Pulmonary artery endothelial cell (primary cell): ENCODE measurements at regions not wholly inside any gene's neighbourhood (a gene's known extent, or its start where the extent isn't known, plus 50 kb on each side); places are given as distances from the start of the nearest gene placed in this dataset.

Experiments
- DNase-seq: peaks from one replicate; pipeline ENCODE4 v3.0.0-alpha.2; 2011; ENCODE audit warnings: low read depth, low spot score

DNA sequence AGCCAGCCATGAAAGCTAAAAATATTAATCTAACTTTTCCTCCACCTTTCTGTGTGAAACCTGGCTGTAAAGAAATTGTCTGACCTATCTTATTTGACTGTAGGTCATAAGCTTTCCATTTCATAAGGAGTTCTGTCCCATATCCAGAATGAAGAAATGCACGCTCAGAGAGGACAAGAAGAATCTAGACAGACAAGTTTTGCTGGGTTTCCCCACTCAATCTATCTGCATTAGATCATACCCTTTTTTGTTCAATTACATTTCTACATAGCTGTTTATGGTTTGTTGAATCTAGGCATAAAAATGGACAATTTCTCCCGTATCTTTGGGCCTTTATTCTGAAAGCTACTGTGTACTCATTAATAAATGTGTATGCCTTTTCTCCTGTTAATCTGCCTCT lies 1495.1 kb downstream of the C4orf33 start:
- no peak for DNase-seq

GRCh38 chr4:130600706-130601105 lies 1504.8 kb downstream of the C4orf33 start:
- no peak for DNase-seq

- DNase-seq, result no peak
Measured at GRCh38 chr4:130603043-130603442, 1507.1 kb downstream of the C4orf33 start.

DNA sequence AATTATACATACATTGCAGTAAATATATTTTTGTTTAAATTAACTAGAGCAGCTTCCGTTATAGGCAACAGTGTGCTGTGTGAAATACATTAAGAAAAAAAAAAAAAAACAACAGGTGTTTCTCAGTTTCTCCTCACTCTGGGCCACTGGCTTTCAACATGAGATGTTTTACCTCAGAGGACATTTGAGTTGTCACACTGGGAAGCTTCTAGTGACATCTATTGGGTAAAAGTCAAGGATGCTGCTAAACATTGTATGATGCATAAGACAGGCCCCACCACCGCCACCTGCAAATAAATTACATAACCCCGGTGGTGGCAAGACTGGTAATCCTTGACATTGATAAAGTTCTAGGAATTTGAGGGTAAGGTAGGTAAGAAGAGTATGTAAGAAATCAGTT lies 1512.2 kb downstream of the C4orf33 start:
- DNase-seq, result no peak

- DNase-seq, result no peak
Measured at GRCh38 chr4:130628531-130628930, 1532.6 kb downstream of the C4orf33 start.

GRCh38 chr4:130632731-130633604 lies 1537.0 kb downstream of the C4orf33 start:
- no peak for DNase-seq

DNA sequence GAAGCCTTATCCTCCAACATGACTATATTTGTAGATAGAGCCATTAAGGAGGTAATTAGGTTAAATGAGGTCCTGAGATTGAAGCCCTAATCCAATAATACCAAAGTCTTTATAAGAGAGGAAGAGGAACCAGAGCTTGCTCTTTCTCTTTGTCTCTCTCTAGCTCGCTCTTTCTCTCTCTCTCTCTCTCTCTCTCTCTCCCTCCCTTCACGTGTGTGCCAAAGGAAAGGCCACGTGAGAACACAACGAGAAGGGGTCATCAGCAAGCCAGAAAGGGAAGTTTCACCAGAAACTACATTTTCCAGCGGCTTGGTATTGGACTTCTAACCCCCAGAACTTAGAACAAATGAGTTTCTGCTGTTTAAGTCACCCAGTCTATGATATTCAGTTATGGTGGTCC lies 1540.5 kb downstream of the C4orf33 start:
- DNase-seq, result no peak

GRCh38 chr4:130640592-130640991 lies 1544.6 kb downstream of the C4orf33 start:
- DNase-seq, result no peak

- DNase-seq, result no peak
Measured at GRCh38 chr4:130646886-130647285, 1550.9 kb downstream of the C4orf33 start.

GRCh38 chr4:130648570-130648969 lies 1552.6 kb downstream of the C4orf33 start:
- no peak for DNase-seq

DNA sequence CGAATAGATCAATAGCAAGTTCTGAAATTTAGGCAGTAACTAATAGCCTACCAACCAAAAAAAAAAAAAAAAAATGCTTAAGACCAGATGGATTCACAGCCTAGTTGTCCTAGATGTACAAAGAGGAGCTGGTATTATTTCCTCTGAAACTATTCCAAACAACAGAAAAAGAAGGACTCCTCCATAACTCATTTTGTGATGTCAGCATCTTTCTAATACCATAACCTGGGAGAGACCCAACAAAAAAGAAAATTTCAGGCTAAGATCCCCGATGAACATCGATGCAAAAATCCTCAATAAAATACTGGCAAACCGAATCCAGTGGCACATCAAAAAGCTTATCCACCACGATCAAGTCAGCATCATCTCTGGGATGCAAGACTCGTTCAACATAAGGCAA lies 1557.9 kb downstream of the C4orf33 start:
- DNase-seq, result no peak

DNA sequence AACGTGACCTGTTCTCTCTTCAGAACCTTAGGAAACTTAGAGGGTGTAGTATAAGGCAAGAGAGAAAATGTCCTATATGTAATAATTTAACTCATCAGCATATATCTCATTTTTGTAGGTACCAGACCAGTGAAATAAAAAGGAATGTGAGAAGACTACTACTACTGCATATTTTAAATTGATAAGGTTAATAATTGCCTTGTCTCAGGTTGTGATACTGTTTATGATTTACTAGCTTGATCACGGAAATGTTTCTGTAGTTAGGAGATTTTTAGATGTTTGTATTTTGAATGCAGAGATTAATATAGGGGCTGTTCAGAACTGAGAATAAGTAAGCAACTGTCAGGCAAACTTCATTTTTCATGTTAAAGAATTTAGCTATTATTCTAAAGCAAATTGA lies 1563.4 kb downstream of the C4orf33 start:
- no peak for DNase-seq

DNA sequence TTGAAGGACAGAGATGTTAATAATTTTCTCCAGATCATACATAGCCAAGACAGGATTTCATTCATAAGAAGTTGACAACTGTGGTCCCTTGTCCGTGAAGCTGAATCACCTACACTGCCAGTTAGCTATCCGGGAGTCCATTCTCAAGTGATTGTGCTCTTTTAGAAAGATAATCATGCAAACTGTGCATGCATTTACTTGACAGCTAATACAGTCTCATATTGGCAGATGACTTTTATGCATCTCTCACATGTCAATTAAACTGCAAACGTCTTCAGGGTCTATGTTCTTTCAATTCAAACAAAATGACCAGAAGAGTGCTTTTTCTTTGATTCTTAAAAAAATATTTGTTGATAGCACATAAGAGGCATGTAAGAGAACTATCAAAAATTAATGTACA lies 1572.9 kb downstream of the C4orf33 start:
- DNase-seq, result no peak

- no peak for DNase-seq
Measured at GRCh38 chr4:130675266-130675665, 1579.3 kb downstream of the C4orf33 start.

DNA sequence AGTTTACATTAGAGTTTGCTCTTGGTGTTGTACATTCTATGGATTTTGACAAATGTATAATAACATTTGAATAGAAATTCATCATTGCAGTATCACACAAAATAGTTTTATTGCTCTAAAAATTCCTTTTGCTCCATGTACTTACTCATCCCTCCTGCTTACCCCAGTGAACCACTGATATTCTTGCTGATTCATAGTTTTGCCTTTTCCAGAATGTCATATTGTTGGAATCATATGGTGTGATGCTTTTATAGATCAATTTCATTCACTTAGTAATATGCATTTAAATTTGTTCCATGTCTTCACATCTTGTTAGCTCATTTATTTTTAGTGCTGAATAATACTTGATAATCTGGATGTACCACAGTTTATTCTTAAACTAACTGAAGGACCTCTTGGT lies 1593.2 kb downstream of the C4orf33 start:
- no peak for DNase-seq

DNA sequence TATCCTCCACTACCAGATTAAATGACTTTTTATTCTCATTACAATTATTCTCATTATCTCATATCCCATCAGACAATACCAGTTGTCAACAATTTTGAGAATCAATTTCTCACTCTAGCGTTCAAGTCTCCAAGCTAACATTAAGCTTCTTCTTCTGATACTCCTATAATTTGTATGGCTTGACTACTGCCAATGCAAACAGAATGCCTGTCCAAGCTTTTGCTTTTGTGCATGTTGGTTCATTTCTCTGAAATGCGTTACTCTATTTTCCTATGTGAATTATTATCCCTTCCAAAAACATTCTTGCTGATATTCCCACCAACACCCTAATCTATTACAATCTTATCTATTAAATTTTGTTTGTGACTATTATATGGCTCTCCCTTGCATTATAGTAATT lies 1602.3 kb downstream of the C4orf33 start:
- no peak for DNase-seq

- no peak for DNase-seq
Measured at GRCh38 chr4:130699004-130699403, 1603.1 kb downstream of the C4orf33 start.

DNA sequence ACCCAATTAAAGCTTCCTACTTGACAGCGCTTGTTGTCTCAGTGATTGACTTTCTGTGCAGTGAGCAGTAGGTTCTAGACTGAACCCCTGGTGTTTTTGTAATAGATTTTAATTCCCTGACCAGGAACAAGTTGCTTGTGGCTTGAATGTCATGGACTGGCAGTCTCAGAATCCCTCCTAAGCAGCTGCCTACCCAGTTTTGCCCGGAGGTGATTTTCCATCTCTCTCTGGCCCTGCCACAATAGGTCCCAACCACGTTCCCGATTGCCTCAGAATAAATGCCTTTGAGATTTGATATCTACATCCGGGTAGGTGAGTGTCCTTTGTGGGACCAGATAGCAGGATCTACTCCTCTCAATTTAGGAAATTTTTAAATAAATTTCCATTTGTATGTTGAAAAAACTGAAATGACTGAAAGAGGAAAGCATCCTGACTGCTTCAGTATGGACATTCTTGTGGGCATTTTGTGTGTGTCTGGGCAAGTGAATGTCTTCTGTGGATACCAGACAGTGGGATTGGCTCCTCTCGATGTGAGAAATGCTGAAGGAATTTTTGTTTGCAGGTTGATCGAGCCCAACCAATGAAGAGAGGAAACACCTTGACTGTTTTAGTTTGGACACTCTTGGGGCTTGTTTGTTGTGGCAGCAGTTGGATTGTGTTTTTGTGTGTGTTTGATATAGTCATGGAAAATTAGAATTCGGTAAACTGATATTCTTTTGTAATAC lies 1607.4 kb downstream of the C4orf33 start:
- DNase-seq, result no peak

GRCh38 chr4:130705023-130705422 lies 1609.1 kb downstream of the C4orf33 start:
- DNase-seq, result no peak

GRCh38 chr4:130712038-130712437 lies 1616.1 kb downstream of the C4orf33 start:
- DNase-seq, result no peak

GRCh38 chr4:130714006-130714405 lies 1618.1 kb downstream of the C4orf33 start:
- no peak for DNase-seq

DNA sequence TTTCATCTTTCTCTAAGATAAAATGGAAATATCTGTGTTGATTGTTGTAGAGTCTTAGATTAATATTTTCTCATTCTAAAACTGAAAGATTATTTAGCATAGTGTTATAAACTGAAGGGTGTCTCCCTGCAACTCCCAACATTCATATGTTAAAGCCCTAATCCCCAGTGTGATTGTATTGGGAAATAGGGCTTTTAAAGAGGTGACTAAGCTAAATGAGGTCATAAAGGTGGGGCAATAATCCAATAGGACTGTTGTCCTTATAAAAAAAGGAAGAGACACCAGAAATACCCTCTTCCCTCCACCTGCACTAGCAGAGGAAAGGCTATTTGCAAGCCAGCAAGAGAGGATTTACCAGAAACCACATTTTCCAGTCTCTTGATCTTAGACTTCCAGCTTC lies 1626.4 kb downstream of the C4orf33 start:
- no peak for DNase-seq
